H1 (cell line): ENCODE measurements at regions not wholly inside any gene's neighbourhood (a gene's known extent, or its start where the extent isn't known, plus 50 kb on each side); places are given as distances from the start of the nearest gene placed in this dataset.

Experiments used
- EP300 ChIP-seq, 2 experiments: IDR thresholded peaks; 1 replicate in 1 of 2; 2 replicates in 1 of 2; pipeline ENCODE4 v1.6.1; 2011 to 2012; ENCODE audit warnings: low read depth in 2 of 2, low read length in 2 of 2, mild to moderate bottlenecking in 2 of 2, borderline replicate concordance in 1 of 2, inconsistent platforms in 1 of 2, moderate library complexity in 1 of 2

DNA sequence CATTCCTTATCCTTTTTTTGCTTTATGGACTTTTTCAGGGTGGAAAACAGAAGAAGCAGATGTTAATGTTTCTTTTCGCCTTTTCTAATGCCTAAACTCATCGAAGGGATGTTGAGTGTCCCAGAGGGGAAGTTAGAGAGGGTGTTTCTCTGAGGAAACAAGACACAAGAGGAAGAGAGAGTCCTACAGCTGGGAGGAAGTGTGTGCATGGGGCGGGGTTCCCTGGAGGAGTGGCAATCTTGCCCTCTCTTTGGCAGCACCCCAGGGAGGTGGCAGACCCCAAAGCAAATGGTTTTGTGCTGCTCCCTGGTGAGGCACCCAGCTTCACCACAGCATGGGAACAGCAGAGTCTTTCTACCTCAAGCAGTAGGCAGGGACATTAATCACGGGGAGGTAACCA is 377.6 kb downstream of the RND3 start (continued):
- TF ChIP-seq EP300 (IDR thresholded peaks at IDR 0.05; ENCODE audit: borderline replicate concordance in 1 of 2, low read depth in 2 of 2, low read length in 2 of 2): no peak
